ENCODE measurements at regions not wholly inside any gene's neighbourhood (a gene's known extent, or its start where the extent isn't known, plus 50 kb on each side); places are given as distances from the start of the nearest gene placed in this dataset.

DNA sequence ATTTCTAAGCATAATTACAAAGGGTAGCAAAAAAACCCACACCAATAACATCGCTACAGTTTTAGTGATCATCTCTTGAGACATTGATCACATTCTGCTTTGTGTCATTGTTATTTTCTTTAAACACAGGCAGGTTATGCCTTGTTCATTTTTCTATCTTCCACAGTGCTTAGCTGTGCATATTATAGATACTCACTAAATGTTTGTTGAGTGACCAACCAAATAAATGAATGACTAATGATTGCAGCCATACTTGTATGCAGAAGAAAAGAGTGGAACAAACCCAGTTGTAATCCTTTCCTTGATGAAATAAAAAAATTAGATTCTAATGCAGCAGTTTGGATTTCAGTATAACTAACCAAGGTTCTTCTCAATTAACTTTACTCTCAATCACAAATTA is 81.0 kb upstream of the RASSF8 start:
- TF ChIP-seq, protein P1, sequence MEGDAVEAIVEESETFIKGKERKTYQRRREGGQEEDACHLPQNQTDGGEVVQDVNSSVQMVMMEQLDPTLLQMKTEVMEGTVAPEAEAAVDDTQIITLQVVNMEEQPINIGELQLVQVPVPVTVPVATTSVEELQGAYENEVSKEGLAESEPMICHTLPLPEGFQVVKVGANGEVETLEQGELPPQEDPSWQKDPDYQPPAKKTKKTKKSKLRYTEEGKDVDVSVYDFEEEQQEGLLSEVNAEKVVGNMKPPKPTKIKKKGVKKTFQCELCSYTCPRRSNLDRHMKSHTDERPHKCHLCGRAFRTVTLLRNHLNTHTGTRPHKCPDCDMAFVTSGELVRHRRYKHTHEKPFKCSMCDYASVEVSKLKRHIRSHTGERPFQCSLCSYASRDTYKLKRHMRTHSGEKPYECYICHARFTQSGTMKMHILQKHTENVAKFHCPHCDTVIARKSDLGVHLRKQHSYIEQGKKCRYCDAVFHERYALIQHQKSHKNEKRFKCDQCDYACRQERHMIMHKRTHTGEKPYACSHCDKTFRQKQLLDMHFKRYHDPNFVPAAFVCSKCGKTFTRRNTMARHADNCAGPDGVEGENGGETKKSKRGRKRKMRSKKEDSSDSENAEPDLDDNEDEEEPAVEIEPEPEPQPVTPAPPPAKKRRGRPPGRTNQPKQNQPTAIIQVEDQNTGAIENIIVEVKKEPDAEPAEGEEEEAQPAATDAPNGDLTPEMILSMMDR (IDR thresholded peaks at IDR 0.05), result no peak
- no peak for TF ChIP-seq POLR2A (IDR thresholded peaks at IDR 0.05)
